HL-60 (cell line): ENCODE measurements at regions not wholly inside any gene's neighbourhood (a gene's known extent, or its start where the extent isn't known, plus 50 kb on each side); places are given as distances from the start of the nearest gene placed in this dataset.

ENCODE experiments used
- CTCF ChIP-seq: IDR thresholded peaks from one replicate; pipeline ENCODE4 v1.5.1; 2011; ENCODE audit warnings: low read length, control low read depth, inconsistent platforms; ENCODE audit not compliant: insufficient read depth
- POLR2AphosphoS5 ChIP-seq: IDR thresholded peaks from 2 replicates; pipeline ENCODE4 v1.6.1; 2012; ENCODE audit warnings: low read depth
- REST ChIP-seq: IDR thresholded peaks from 2 replicates; pipeline ENCODE4 v1.6.1; 2012; ENCODE audit warnings: low read depth; ENCODE audit not compliant: insufficient replicate concordance

- TF ChIP-seq CTCF, result no peak
- TF ChIP-seq REST, result no peak
- no peak for TF ChIP-seq POLR2AphosphoS5
Measured at GRCh38 chr3:75320369-75320768, 343.8 kb upstream of the FRG2C start.
